ENCODE measurements at regions not wholly inside any gene's neighbourhood (a gene's known extent, or its start where the extent isn't known, plus 50 kb on each side); places are given as distances from the start of the nearest gene placed in this dataset.

DNA sequence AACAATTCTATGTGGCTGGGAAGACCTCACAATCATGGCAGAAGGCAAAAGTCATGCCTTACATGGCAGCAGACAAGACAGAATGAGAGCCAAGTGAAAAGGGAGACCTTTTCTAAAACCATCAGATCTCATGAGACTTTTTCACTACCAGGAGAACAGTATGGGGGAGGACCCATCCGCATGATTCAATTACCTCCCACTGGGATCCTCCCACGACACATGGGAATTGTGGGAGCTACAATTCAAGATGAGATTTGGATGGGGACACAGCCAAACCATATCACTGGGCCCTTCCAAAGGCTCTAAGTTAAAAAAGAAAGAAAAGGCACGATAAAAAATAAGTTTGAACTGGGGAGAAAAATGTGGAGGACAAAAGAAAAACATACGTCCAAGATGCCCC lies 406.9 kb upstream of the CDH4 start:
- DNase-seq (ENCODE audit: low spot score) = no peak

DNA sequence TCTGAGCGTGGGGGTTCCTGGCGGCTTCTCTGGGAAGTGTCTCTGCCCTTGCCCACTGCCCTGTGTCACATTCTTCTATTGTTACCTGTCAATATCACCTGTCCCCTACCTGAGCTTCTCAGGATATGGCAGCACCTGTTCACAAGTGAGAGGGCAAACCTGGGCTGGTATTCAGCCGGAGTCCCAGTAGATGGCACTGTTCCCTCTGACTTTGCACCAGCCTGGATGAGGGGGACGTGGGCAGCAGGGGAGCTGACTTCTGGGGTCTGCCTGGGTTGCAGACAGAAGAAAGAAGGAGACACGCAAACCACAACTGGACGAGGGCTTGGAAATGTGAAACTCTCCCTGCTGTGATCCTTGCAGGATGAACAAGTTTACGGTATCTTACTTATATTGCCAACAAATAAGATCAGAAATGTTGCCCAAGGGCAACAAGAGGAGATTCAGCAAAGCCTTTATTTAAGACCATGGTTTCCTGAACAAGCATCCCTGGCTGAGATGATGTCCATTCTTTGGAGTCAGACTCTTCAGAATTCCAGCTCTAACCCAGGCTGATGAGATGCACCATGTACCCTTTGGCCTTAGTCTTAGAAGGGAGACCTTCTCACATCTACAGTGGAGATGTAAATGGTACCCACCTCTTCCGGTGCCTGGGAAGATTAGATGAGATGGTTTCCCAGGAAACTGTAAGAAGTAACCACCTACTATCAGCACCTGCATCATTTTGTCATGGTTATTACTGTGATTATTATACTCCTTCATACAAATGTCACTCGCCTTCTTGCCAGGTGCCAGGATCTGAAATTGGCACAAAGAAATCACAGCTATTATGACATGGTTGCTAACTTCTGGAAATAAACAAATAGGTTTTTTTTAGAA lies 400.0 kb upstream of the CDH4 start:
- DNase-seq (ENCODE audit: low spot score) = no peak

DNA sequence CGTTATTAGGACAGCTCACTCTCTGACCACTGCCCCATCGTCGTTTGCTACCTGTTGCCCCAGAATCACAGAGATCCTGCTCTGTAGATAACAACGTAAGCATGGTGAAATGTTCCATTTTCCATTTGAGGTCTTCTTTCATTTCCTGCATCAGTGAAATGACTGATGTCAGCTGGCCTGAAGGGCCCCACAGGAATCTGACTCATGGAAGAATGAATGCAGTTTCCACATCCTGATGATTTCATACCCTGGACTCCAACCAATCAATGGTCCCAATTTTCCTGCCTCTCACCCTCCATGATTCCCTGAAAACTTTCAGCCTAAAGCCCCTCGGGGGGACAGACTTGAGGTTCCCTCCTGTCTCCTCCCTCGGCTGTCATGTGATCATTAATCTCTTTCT lies 394.4 kb upstream of the CDH4 start:
- peak; percentile 49 for DNase-seq (ENCODE audit: low spot score)

DNA sequence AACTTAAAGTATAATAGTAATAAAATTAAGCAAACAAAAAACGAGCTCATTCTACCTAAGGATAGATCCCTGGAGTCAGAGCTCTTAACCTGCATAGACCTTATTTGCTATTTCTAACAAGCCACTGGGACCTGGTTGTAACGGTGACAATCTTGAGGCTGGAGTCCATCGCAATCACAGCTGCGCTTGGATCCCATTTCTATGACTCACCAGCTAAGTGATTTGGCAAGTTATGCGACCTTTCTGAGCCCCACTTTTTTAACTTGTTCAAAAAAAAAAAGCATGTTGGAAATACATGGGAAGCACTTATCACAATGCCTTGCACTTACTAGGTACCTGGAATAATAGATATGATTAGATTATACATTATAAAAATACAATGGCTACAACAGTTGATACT lies 389.5 kb upstream of the CDH4 start:
- no peak for DNase-seq (ENCODE audit: low spot score)

DNA sequence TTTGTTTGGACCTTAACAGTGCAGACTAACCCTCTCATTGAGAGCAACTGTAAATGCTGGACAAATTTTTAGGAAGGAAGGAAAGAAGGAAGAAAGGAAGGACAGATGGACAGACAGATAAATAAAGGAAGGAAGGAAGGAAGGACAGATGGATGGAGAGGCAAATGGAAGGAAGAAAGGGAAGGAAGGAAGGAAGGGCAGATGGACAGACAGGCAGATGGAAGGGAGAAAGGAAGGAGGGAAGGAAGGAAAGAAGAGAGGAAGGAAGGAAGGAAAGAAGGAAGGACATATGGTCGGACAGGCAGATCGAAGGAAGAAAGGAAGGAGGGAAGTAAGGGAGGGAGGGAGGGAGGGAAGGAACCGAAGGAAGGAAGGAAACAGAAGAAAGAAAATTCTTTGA lies 388.5 kb upstream of the CDH4 start:
- DNase-seq (ENCODE audit: low spot score) = no peak

DNA sequence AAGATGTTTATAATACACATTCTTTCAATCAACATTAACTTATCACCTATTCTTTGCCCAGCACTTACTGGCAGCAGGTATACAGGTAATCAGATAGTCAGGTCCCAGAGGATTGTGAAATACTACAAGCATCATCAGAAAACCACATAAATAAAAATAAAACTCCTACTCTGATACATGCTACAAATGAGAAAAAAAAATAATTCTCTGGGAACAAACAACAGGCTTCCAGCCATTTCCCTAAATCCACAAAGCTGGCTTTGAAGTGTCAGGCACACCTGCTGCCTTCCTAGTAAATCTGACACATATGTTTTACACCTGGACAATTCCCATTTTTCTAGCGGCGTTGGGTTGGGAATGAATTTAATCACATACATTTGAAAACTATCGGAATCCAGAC lies 384.5 kb upstream of the CDH4 start:
- no peak for DNase-seq (ENCODE audit: low spot score)

DNA sequence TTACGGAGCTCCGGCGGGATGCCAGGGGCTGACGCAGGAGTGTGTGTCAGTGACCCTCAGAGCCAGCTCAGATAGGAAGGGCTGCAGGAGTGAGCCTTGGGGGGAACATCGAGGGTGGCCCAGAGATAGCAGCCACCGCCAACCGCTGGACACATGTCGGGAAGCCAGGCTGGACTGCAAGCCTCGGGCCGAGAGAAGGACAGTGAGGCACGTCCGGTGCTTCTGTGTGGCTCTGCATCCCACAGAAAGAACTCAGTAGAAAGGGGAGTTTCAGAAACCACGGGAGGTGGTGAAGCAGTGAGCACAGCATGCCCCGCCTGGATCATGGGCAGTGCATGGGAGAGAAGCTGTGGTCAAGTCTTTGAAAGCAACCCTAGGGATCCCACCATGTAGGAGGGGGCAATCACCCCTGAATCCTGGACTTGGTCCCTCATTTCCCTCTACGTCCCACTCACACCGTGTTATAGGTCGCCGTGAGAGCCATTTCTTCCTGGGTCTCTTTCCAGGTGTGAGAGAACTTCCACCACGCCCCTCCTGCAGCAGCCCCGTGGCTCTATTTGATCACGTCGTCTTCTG lies 383.7 kb upstream of the CDH4 start:
- no peak for DNase-seq (ENCODE audit: low spot score)

DNA sequence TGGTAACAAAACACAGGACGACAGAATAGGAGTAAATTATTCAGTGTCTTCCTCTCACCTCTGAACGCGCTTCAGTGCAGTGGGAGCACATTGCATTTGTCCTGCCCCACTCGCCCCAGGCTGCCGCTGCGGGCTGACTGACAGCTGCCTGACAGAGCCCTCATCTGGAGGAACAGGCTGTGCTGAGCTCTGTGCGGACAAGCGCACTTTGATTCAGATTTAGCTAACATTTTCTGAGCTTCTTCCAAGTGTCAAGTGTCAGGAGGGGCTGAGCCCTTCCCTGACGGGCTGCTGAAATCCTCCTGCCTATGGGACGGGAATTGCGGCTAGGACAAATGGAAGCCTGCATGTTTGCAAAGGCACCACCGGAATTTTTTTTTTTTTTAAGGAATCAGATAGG lies 383.0 kb upstream of the CDH4 start:
- no peak for DNase-seq (ENCODE audit: low spot score)

DNA sequence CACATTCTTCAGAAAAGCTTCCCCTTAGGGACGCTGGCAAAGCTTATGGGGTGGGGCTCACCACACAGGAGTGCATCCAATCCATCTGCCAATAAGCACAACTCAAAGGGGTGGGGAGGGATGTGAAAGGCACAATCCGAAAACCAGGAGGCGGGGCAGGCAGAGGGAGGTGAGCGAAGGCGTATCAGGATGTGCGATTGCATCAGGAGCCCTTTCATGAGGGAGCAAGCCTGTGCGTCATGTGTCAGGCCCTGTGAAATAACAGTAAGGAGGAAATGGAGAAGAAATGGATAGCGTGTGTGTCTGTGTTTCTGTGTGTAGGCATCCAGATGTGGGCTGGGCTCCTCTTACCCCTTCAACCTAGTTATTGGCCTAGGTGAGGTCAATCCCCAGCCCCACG lies 382.4 kb upstream of the CDH4 start:
- DNase-seq (ENCODE audit: low spot score) = no peak

DNA sequence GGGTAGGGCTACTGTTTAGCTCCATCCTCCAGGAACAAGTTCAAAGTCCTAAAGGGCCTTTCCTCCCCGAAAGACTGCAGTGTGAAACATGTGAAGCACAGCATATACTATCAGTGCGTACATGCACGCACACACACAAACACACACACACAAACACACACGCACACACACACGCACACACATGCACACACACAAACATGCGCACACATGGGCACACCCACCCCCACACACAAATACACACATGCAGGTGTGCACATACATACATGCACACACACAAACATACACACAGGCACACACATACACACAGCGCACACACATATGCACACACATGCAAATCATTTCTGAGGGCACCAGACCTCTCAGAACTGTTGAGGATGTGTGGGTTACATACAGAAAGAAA lies 382.0 kb upstream of the CDH4 start:
- no peak for DNase-seq (ENCODE audit: low spot score)

DNA sequence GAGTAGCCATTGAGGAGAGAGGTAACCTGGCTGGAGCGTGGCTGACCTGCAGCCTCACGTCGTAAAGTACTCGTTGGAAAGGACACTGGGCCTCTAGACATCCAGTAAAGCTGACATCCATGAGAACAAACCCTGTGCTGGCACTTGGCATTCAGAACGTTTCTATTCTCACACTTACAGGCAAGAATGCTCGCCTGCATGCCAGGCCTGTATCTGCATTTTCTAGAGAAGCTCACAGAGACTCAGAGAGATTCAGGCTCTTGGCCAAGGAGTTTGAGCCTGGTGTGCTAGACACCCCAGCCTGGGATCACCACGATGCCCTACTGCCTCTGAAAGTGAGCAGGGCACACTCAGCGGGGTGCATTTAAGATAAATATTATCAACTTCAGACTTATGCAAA lies 379.8 kb upstream of the CDH4 start:
- DNase-seq (ENCODE audit: low spot score) = no peak

DNA sequence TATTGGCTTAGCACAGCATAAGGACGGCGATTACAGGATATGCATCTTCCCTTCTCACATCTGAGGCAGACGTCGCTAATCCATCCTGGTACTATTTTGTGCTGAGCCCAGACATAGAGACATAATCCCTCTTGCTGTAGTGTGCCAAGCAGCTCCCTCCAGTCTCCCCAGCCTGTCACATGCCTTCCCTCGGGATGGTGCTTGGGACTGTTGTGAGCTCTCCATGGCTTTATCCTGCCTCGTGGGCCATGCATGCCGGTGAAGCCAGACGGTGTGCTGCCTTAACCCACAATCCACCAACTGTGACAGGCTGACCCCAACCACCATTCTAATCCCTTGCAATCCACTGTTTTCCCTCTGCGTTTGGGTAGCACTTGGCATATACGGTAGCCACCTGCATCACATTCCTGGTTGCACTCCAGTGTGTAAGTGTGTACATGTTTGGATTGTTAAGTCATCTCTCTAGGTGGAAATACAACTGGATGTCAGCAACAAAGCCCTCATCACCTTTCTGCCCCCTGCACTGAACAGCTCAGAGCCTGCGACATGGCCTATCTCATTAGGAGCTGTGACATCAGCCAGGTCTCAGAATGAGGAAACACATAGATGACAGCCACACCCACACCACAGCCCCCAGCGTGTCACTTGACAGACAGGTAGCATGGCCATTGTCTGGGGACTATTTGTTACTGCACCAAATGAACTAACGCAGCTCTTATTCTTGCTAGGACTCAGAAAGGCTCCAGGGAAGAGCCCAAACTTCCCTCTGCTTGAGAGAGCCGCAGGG lies 374.8 kb upstream of the CDH4 start:
- no peak for DNase-seq (ENCODE audit: low spot score)

DNA sequence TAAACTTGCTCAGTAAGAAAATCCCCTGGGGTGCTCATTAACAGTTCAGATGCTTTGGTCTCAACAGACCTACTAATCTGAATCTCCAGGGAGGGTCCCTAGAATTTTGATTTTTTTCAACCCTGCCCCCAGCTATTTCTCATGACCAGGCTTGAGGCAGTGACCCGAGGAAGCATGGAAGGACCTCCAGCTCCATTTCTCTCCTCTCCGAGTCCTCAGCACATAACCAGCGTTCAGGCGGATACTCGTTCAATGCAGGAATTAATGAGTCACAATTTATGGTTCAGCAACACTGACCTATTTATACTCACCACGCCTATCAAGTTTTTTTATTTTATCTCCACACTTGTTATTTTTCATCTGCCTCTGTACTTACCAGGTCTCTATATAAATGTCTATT lies 369.2 kb upstream of the CDH4 start:
- DNase-seq (ENCODE audit: low spot score) = no peak

DNA sequence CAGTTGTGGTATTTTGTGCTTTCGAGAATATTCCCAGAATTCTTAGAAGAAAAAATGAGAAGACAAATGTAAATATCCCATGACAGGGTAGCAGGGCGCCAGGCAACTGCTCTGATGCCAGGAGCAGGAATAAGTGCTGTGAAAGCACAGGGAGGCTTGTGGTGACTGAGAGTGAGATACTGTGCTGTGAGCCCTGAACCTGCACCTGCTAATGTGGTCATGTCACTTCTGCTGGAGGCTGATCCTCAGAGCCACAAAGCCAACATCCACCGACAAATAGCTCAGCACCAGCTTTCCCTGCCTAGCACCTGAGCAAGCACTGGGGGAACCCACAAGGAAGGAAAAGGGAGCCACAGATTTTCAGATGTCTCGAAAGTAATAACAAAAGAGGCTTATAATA lies 368.6 kb upstream of the CDH4 start:
- DNase-seq (ENCODE audit: low spot score) = no peak

DNA sequence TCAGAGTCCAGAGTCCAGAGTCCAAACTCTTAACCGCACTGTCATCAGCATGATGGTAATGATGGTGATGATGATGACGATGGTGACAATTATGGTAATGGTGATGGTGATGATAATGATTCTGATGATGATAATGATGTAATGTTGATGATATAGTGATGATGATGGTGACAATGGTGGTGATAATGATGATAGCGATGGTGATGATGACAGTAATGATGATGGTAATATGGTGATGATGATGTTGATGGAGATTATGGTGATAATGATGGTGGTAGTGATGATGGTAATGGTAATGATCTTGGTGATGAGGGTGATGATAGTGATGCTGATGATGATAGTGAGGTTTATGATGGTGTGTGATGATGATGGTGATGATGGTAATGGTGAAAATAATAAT lies 367.8 kb upstream of the CDH4 start:
- no peak for DNase-seq (ENCODE audit: low spot score)

DNA sequence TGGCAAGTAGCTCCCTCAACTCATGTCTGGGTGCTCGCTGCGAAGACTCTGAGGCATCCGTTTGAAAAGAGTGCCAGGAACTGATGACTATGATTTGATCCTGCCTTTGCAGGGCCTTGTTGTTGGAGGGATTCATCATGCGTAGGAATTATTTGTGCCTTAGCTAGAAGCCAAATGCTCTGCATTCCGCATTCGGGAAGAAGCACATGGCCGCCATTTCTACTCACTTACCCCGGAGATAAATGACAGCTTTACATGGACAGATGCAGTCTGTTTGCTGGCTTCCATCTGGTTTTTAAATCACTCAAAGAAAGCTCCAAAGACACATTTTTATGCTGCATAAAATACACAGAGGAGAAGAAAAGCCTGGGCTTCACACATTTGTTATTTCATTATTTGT lies 363.3 kb upstream of the CDH4 start:
- DNase-seq (ENCODE audit: low spot score) = no peak

DNA sequence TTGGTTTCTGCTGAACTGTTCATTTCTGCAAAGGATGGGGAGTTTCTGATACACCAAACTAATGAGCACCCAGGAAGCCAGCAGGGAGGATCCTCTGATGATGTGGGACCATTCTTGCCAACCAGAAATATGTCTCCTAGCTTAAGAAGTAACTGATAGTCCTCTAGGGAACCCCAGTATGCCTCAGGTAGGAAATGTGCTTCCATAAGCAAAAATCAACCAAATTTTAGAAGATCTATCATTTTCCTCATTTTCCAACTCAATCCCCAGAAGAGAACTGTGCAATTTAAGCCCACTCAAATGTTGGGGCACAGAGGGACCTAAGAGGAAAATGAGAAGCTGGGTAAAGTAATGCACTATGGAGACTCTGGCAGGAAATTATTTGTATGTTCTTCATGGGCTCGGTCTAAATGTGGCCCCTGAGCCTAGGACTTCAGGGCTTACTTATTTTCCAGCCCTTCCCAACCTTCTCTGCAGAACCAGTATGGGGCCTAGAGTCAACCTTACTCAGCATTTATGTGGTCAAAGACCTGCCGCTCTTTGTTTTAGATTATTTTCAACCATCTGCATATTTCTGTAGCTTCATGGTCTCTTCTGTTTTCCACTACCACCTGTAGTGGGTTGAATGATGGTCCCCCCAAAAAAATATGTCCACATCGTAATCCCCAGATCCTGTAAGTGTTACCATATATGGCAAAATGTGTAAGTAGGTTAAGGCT lies 359.8 kb upstream of the CDH4 start:
- DNase-seq (ENCODE audit: low spot score) = no peak

DNA sequence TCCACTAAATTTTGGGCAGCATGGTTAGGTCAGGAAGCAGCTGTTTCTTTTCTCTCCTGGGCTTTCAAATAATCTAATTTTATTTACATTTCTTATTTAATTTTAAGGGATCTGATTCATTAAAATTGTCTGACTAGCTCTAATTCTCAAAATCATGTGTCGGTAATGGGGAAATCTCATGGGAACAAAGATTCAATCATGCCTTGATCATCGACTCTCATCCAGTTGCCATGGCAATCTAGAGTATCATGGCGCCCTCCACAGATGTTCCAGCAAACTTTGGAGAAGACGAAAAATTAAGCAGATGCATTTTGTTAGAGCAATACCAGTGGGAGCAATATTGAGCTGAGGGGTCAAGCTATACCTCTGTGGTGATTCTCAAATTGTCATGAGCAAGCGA lies 358.0 kb upstream of the CDH4 start:
- DNase-seq (ENCODE audit: low spot score) = no peak

DNA sequence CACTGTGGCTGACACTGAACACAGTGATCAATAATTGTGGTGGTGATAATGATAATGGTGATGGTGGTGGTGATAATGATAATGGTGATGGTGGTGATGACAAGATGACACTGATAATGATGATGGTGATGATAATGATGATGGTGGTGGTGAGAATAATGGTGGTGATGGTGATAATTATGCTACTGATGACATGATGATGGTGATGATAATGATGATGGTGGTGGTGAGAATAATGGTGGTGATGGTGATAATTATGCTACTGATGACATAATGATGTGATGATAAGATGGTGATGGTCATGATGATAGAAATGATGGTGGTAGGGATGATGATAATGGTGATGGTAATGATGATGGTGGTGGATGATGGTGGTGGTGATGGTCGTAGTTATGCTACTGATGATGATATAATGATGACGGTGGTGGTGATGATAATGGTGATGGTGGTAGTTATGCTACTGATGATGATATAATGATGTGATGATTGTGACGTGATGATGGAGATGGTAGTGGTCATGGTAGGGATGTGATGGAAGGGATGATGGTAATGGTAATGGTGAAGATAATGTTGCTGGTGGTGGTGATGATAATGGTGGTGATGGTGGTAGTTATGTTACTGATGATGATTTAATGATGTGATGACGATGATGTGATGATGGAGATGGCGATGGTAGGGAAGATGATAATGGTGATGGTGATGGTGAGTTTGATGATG lies 356.5 kb upstream of the CDH4 start:
- no peak for DNase-seq (ENCODE audit: low spot score)

DNA sequence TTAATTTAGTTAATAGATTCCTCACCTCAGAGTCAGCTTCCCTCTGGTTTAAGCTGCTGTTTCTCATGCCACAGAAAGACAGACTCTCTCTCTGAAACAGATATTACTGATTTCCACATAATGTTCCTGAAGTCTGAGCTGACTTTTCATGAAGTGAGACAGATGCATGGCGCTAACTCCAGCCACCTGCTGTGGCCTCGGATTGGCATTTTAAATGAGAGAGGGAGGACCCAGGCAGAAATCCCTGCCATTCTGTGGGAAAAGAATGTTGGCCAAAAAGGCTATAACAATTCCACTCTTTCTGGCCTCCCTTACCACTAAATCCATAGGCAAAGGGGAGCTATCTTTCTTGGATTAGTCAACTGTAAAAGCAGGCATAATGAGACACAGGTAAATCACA lies 354.1 kb upstream of the CDH4 start:
- no peak for DNase-seq (ENCODE audit: low spot score)

DNA sequence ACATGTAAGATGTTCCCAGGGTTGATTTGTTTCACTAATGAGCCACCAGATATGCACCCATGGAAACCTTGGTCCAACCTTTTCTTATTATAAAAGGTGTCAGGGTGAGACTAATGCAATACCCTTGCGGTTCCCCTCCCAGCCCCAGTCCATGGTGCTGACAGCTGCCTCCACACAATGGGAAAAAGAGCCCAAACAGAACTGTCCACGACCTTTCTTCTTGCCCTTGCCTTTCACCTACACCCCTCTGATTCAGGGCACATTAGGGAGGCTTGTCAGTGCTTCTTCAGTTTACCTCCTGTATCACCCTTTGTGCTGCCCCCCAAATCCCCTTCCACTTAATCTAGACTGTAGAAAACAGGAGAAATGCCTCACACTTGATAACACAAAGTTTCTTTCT lies 352.7 kb upstream of the CDH4 start:
- DNase-seq (ENCODE audit: low spot score) = no peak

DNA sequence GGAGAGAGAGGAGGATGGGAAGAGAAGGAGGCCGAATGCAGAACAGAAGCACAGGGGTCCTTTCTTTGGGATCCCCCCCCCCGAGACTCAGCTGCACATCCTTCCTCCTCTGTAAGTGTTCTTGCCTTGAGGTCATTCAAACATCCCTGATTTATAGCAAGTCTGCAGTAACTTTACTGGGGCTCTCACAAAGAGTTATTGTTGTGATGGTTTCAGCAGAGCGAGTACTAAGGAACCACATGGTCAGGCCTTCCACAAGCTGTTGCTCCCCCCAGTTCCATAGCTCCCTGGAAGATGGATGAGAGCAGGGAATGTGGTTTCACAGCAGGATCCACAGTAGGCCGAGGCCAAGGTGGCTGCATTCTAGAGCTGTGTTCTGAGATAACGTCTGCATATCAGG lies 351.4 kb upstream of the CDH4 start:
- no peak for DNase-seq (ENCODE audit: low spot score)

Data from GM03348 (cell line).